Testis (tissue), 2 donors: ENCODE measurements at regions not wholly inside any gene's neighbourhood (a gene's known extent, or its start where the extent isn't known, plus 50 kb on each side); places are given as distances from the start of the nearest gene placed in this dataset.

Experiments
- DNase-seq: peaks from one replicate; pipeline ENCODE4 v3.0.0-alpha.2; 2019
- H3K27ac ChIP-seq, 2 donors: fragments of 200-600 bp; sonication (generic); one replicate each; pipeline ENCODE4 v1.5.1; 2019
- H3K27me3 ChIP-seq: fragments of 200-600 bp; sonication (generic); one replicate; pipeline ENCODE4 v1.5.1; 2019
- H3K36me3 ChIP-seq: fragments of 200-600 bp; sonication (generic); one replicate; pipeline ENCODE4 v1.5.1; 2017; ENCODE audit warnings: low read depth; ENCODE audit errors: missing control alignments
- H3K4me1 ChIP-seq: fragments of 200-600 bp; sonication (generic); one replicate; pipeline ENCODE4 v1.5.1; 2019
- H3K4me3 ChIP-seq, 2 donors: fragments of 200-600 bp; sonication (generic); one replicate each; pipeline ENCODE4 v1.5.1; 2017 to 2019
- H3K9me3 ChIP-seq: fragments of 200-600 bp; sonication (generic); one replicate; pipeline ENCODE4 v1.5.1; 2017
- POLR2A ChIP-seq: fragments of 450-650 bp; IDR thresholded peaks from one replicate; pipeline ENCODE4 v1.6.1; 2017; ENCODE audit warnings: antibody characterized with exemption, mild to moderate bottlenecking, moderate library complexity
- WGBS, 2 donors: methylation state at CpG; one replicate each; pipeline ENCODE4 v1.1.5; 2018; 5-methylcytosine and 5-hydroxymethylcytosine counted together
- intact Hi-C: fragments of 100-400 bp; cut with DNase I; formaldehyde crosslinking; loops from one replicate; pipeline ENCODE4 v1.15.1; 2023; ENCODE audit warnings: low total_unique reads
- TF ChIP-seq, protein P1 (sequence below), 3 experiments: fragments of 450-650 bp in 2 of 3; fragments of 200-600 bp in 1 of 3; sonication (generic) in 1 of 3; IDR thresholded peaks; one replicate each; pipeline ENCODE4 v1.5.1; 2016 to 2019; ENCODE audit warnings: antibody characterized with exemption in 3 of 3, mild to moderate bottlenecking in 2 of 3, moderate library complexity in 1 of 3

DNA sequence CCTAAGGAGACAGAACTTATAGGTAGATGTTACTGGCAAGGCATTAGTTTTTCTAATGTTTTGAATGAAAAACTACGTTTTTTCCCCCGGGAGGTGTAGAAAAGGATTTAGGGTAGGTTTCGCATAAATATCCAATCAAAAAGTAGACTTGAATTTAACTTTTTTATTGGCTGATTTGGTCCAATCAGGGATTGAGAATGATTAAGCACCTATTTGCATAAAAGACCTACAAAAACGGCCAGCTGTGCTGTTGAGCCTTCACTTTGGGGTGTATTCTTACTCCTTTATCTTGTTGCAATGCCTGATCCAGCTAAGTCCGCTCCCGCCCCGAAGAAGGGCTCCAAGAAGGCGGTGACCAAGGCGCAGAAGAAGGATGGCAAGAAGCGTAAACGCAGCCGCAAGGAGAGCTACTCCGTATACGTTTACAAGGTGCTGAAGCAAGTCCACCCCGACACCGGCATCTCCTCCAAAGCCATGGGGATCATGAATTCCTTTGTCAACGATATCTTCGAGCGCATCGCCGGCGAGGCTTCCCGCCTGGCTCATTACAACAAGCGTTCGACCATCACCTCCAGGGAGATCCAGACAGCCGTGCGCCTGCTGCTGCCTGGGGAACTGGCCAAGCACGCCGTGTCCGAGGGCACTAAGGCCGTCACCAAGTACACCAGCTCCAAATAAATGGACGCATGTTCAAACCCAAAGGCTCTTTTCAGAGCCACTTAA is 113.5 kb upstream of the BTN3A2 start:
- no peaks in the 10 kb centered on the region for H3K36me3 ChIP-seq
- no peaks in the 10 kb centered on the region for H3K9me3 ChIP-seq
- H3K4me3 ChIP-seq: peak overlapping the region; percentile 38 to 61
- WGBS, 2 donors: 4 to 5% methylated on average over 17 to 32 of the region's 32 CpGs
- intact Hi-C loops: no loop called here
- peak; percentile 49 for TF ChIP-seq POLR2A
- TF ChIP-seq, protein P1, sequence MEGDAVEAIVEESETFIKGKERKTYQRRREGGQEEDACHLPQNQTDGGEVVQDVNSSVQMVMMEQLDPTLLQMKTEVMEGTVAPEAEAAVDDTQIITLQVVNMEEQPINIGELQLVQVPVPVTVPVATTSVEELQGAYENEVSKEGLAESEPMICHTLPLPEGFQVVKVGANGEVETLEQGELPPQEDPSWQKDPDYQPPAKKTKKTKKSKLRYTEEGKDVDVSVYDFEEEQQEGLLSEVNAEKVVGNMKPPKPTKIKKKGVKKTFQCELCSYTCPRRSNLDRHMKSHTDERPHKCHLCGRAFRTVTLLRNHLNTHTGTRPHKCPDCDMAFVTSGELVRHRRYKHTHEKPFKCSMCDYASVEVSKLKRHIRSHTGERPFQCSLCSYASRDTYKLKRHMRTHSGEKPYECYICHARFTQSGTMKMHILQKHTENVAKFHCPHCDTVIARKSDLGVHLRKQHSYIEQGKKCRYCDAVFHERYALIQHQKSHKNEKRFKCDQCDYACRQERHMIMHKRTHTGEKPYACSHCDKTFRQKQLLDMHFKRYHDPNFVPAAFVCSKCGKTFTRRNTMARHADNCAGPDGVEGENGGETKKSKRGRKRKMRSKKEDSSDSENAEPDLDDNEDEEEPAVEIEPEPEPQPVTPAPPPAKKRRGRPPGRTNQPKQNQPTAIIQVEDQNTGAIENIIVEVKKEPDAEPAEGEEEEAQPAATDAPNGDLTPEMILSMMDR (IDR thresholded peaks at IDR 0.05): no peak
- DNase-seq: peak; percentile 76
- peak overlapping the region; percentile 57 to 81 for H3K27ac ChIP-seq
- H3K27me3 ChIP-seq: no peaks in the 10 kb centered on the region
- H3K4me1 ChIP-seq: no peaks in the 10 kb centered on the region

DNA sequence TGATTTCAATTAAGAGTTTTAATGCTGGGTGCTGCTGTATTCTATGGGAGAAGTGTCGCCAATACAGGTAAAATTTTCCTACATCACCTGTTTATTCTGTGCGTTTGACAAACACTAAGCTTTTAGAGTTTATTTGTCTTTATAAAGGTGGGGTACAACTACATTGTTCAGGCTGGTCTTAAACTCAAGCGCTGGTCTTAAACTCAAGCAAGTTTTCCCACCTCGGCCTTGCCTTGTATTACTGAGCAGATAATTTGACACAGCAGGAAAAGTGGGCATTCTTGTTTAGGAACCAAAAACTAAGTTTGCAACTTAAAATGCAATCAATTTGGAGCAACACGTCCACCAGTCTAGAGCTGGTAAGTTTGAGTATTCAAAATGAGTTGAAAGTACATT is 112.9 kb upstream of the BTN3A2 start:
- no peak for DNase-seq
- H3K27ac ChIP-seq: peak overlapping the region; percentile 57 to 81
- intact Hi-C loops: no loop called here
- 23 to 30% methylated on average over 5 of the region's 5 CpGs for WGBS, 2 donors
- H3K9me3 ChIP-seq: no peaks in the 10 kb centered on the region
- TF ChIP-seq, protein P1 (IDR thresholded peaks at IDR 0.05): no peak
- TF ChIP-seq POLR2A: no peak
- H3K36me3 ChIP-seq: no peaks in the 10 kb centered on the region
- H3K4me3 ChIP-seq: peak overlapping the region; percentile 25 to 61
- no peaks in the 10 kb centered on the region for H3K27me3 ChIP-seq
- H3K4me1 ChIP-seq: no peaks in the 10 kb centered on the region

DNA sequence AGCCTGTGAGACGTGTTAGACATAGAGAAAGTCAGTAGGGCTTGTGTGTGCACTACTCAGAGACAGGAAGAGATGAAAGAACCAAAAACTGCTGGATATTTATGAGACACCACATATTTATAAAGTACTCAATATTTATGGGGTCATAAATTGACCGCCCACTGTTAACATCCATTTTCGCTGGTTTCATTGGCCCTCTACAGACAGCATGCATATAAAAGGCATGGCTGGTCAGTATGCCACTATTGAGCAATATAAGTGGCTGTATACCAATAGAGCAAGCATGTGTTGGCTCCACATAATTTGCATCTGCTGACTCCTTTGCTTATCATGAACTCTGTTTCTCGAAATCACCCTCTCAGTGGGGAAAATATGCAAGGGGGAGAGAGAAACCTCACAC is 110.3 kb upstream of the BTN3A2 start:
- Histone ChIP-seq H3K27me3 (no peaks in the 10 kb centered on the region), H3K36me3 (no peaks in the 10 kb centered on the region), H3K4me1 (no peaks in the 10 kb centered on the region), H3K27ac (no peak overlapping the region), H3K9me3 (no peaks in the 10 kb centered on the region), H3K4me3 (no peak overlapping the region)
- no peak for DNase-seq
- no peak for TF ChIP-seq POLR2A
- TF ChIP-seq, protein P1 (IDR thresholded peaks at IDR 0.05): no peak
- 53 to 72% methylated on average over 4 of the region's 4 CpGs for WGBS, 2 donors
- intact Hi-C loops: no loop called here

DNA sequence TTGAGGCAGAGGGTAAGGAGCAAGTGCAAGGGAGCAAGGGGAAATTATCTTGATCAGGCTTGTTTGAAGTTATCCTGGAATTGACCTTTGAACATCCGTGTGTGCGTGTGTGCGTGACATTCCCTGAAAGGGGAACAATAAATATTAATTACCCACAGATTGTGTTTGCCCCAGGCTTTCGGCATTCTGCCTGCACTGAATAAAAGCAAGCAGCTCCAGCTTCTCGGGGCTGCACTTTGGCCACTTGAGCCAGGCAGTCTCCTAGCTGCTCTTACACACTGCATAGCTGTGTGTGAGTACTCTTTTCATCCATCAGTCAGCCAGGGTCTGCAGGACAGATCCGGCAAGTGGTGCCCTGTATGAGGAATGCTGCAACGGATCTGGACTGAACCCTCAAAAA is 107.7 kb upstream of the BTN3A2 start:
- 66 to 67% methylated on average over 7 of the region's 7 CpGs for WGBS, 2 donors
- no peak overlapping the region for H3K27ac ChIP-seq
- H3K4me3 ChIP-seq: no peak overlapping the region
- intact Hi-C loops: no loop called here
- H3K9me3 ChIP-seq: no peaks in the 10 kb centered on the region
- DNase-seq: no peak
- no peaks in the 10 kb centered on the region for H3K36me3 ChIP-seq
- no peaks in the 10 kb centered on the region for H3K27me3 ChIP-seq
- no peaks in the 10 kb centered on the region for H3K4me1 ChIP-seq
- TF ChIP-seq POLR2A: no peak

DNA sequence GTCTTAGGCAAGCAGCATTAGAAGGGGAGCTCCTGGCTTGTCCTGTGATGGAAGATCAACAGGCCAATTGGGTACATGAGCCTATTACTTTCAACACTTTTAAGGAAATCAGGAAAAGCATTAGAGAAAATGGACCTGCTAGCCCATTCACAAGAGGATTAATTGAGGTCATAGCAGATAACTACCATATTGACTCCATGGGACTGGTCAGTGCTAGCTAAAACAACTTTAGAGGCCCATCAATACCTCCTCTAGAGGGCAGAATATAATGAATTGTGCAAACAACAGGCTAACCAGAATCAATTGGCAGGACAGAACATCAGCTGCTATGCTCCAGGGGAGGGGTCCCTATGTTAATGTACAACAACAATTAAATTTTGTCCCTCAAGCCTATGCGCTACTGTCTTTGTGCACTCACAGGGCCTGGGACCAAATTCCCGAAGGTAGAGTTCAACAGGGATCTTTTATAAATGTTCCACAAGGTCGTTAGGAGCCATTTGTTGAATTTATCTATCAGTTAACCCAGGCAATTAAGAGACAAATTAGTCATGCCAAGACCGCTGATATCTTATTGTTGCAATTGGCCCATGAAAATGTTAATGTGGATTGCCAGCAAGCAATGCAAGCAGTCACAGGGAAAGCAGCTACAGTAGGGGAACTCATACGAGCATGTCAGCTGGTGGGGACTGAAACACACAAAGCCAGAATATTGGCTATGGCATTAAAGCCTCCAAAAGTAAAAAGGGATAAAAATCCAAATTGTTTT is 106.6 kb upstream of the BTN3A2 start:
- no peak overlapping the region for H3K27ac ChIP-seq
- no peaks in the 10 kb centered on the region for H3K9me3 ChIP-seq
- H3K4me1 ChIP-seq: no peaks in the 10 kb centered on the region
- no peaks in the 10 kb centered on the region for H3K27me3 ChIP-seq
- H3K4me3 ChIP-seq: no peak overlapping the region
- H3K36me3 ChIP-seq: no peaks in the 10 kb centered on the region
- intact Hi-C loops: no loop called here
- 87 to 90% methylated on average over 5 of the region's 5 CpGs for WGBS, 2 donors
- no peak for DNase-seq
- TF ChIP-seq, protein P1 (IDR thresholded peaks at IDR 0.05): no peak
- no peak for TF ChIP-seq POLR2A
